ENCODE measurements at regions not wholly inside any gene's neighbourhood (a gene's known extent, or its start where the extent isn't known, plus 50 kb on each side); places are given as distances from the start of the nearest gene placed in this dataset.
"Not testable (repeated sequence)": the region's sequence is repeated elsewhere in the genome, so short reads cannot be mapped to it uniquely, and the experiment has no call there.

GRCh38 chr5:57675236-57675635, 192.6 kb upstream of the ACTBL2 start:
- intact Hi-C loops (cut with DNase I) = no loop called here
- DNase-seq = no peak

GRCh38 chr5:57671371-57671770, 188.8 kb upstream of the ACTBL2 start:
- intact Hi-C loops (cut with DNase I) = no loop called here
- no peak for DNase-seq

DNA sequence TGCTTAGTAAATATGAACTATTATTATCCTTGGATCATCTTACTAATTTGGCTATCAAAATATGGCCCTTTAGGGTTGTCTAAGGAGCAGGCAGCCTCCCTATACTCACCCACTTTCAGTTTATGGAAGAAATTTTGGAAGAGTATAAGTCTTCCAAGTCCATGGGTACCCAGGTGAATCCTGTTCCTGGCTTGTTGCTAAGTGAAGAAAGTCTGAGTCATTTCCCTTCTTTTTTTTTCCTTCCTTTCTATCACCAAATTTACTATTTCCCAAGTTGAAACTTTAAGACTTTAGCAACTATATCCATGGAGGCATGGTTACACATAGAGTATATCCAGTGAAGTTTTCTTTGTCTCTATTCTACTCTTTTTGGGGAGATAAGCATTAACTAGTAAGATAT, 184.0 kb upstream of the ACTBL2 start:
- intact Hi-C loops (cut with DNase I) = no loop called here
- peak in 1 of 42 donors; percentile 7 for DNase-seq

DNA sequence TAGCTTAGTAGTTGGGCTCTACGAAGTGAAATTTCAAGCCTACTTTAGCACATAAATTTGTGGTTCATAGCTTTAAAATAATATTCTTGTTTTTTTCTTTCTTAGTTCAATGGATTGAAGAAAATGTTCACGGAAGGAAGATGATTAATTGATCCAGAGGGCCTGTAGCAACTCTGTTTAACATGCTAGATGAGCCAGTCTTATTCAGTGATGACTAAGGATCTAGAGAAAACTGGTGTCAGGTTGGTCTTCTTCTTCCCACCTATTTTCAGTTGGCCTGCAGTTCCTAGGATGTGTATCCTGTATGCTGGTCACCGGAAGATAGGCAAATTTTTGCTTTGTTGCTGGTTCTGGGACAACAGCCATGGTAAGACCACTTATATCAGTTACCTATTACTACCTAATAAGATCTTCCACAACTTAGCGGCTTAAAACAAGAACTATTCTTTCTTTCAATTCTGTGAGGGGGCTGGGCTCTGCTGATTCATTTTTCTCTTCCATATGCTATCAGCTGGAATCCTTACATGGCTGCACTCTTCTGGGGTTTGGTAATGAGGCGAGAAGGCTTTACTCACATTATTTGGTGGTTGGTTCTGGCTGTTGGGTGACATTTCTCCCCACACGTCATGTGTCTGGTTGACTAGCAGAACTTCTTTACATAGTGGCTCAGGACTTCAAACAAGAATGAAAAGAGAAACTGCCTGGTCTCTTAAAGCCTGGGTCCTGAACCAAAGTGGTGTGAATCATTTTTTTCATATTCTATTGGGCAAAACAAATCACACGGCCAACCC, 182.7 kb upstream of the ACTBL2 start:
- intact Hi-C loops (cut with DNase I) = no loop called here
- no peak for DNase-seq

DNA sequence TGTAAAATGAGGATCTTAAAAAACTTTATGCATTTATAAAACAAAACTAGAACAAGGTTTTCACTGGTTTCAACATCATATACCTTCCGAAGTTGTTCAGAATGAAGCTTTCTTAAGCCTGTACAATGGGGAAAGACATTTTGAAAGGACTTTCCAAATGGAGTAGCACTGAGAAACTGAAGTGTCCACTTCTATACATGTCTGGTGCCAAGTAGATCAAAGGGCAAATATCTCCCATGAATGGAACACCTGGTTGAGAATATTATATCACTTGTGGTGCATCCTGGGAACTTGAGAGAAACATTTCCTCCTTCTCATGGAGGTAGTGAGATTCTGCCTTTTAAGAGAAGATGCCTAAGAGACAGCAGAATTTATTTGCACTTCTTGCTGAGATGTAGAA, 182.1 kb upstream of the ACTBL2 start:
- no peak for DNase-seq
- intact Hi-C loops (cut with DNase I) = no loop called here

GRCh38 chr5:57663466-57663865, 180.9 kb upstream of the ACTBL2 start:
- intact Hi-C loops (cut with DNase I) = no loop called here
- no peak for DNase-seq

DNA sequence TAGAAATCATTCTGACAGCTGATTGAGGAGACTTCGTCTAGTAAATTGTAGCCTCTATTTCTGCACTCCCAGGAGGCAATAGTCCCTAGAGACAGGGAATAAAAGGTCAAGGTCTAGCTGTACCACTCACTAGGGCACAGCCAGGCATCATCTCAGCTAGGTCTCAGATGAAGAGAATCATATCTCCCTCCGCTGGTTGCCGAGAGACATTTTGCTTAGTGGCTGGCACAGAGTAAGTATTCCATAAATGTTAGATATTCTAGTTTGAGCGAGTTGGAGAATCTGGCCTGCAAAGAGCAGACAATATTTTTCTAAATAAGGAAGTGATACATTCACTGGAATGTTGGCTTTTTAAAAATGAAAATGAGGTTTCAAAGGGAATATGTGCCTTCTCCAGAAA, 180.4 kb upstream of the ACTBL2 start:
- DNase-seq = no peak
- intact Hi-C loops (cut with DNase I) = no loop called here

DNA sequence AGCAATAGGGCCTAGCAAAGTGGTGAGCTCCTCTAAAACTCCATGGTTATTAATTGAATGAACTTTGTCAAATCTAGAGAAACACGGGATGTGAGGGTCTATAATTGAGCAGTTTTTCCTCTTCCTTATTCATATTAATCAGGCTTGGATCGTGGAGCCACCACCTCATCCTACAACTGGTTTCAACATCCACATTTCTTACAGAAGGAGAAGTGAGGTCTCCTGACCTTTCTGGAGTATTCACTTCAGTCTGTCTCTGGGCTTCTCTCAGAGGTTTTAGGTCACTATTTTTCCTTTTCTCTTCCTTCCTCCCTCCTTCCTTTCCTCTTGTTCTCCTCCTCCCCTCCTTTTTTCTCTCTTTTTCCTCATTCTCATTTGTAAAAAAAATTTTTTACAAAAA, 177.3 kb upstream of the ACTBL2 start:
- DNase-seq = no peak
- intact Hi-C loops (cut with DNase I) = no loop called here

DNA sequence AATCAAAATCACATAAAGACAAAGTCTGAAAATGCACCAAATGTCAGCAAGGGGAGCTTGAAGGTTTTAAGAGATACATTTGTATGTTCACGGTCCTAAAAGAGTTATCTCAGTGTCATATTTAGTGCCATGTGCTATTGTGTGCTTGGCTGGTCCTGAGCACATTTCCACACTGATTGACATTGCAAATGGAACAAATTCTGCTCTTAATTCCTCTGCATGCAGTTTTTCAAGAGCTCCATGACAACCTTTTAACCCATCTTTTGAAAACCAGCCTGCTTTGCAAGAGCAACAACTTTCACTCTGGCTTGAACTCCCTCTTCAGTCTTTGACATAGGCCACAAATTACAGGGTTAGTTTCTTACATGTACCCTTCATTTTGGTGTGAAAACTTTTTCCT, 175.4 kb upstream of the ACTBL2 start:
- DNase-seq = peak in 1 of 42 donors; percentile 4
- intact Hi-C loops (cut with DNase I) = no loop called here

DNA sequence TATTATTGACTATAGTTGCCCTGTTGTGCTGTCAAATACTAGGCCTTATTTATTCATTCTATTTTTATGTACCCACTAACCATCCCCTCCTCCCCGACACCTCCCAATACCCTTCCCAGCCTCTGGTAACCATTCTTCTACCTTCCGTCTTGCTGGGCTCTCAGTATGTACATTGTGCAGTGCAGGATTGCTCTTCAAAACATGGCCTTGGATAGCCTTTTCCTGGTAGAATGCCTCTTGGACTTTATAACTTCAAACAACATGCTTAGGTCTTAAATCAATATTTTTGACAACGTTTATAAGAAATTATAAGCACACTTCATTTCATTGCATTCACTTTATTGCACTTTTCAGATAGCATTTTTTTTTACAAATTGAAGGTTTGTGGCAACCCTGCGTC, 172.6 kb upstream of the ACTBL2 start:
- intact Hi-C loops (cut with DNase I) = no loop called here
- no peak for DNase-seq

DNA sequence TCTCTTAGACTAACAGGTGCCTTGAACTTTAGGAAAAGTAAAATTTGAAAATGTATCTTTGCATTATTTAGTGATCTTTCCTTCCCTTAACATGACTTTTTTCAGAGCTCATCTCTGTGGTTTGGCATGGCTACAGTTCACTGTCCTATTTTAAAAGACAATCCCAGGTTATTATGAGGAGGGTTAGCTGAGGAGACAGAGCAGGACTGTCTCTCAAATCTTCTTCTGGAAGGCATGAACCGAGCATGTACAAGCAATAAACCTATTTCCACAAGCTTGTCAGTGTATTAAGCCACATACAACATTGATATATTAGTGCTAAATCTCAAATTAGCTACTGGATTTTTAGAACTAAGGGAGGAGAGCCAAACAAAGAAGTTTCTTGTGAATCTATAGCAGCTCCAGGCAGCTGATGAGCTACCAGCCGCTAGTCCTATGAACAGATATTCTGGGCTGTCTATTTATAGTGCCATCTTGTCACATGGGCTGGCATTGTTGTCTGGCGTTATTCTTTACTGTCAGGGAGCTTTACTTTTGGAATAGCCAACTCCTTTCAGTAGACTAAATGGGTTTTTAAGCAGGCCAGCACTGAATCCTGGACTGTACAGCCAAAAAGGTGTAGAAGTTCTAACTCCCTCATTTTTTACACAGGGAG, 171.2 kb upstream of the ACTBL2 start:
- intact Hi-C loops (cut with DNase I) = no loop called here
- DNase-seq = peak in 30 of 42 donors; percentile 5 to 79 (median 44)

GRCh38 chr5:57651127-57651526, 168.5 kb upstream of the ACTBL2 start:
- DNase-seq = no peak
- intact Hi-C loops (cut with DNase I) = no loop called here

DNA sequence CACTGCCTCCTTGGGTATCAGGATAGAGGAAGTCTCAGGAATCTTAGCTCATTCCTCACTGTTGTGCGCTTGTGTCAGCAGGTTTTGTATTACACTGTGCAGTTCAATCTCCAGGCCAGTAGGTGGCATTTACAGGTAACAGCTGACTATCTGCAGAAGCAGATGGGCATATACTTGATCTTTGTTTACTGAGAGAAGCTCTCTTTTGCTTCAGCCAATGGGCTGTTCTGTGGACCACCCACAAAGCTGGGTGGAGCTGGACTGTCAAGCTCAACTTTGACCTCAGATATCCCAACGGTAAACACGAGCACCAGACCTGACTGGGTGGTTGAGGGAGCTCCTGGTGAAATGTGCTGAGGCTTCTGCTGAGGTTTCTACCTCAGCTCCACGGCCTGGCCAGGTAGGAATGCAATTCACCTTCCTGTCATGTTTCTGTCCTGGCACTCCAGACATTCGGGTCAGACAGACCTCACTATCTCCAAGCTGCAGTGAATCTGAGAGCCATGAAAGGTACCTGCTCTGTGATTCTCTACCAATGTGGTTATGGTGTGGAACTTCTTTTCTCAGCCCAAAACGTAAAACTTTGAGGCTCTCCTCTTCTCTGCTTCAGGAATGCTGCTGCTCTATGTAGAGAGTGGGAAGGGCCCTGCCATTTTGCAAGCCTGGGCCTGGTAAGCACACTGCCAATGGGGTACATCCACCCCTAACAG, 167.9 kb upstream of the ACTBL2 start:
- intact Hi-C loops (cut with DNase I) = no loop called here
- DNase-seq = peak in 10 of 42 donors; percentile 9 to 56 (median 20)

- no peak for DNase-seq
- intact Hi-C loops (cut with DNase I) = no loop called here
These were observed 160.1 kb upstream of the ACTBL2 start for GRCh38 chr5:57642698-57643097.

DNA sequence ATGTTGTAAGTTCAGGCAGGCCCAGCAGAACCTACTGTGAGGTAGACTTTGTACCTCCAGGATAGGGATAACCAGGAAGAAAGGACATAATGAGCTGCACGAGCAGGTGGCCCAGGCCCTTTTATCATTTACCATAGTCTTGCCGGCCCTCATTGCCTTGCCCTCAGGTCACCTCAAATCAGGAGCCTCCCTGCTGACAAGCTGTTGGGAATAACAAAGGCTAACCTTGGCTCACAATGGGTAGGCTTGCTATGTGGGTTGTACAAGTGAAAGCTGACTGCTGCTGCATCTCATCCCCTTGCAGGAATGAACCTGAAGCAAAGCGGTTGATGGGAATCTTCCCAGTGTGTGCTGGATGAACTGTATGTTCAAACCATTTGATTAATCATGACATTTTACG, 159.5 kb upstream of the ACTBL2 start:
- DNase-seq = no peak
- intact Hi-C loops (cut with DNase I) = no loop called here

DNA sequence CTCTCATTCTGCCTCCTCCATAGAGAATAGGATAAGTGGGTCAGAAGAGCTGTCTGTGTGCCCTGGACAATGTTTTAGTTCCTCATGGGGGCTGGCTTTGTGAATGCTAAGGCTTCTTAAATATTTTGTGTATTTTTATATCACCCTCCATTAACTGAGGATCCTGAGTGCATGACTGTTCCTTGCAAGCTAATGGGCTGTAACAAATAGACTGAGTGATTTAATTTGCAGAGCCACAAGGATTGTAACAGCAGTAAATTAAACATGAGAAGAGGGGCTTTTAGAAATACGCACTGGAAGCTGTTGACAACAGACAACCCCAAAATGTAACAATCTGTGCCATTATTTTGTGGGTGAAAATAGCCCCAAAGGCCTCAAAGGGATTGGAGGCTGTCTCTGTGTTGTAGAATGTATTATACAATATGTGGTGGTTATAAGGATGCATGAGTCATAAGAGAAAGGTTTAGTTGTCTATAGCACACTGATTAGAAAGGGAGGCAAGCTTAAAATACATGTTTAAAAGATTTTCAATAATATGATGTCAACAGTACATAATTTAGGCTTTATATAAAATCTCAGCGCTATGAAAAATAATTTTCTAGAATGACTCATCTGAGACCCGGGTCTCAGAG, 152.7 kb upstream of the ACTBL2 start:
- DNase-seq = no peak
- intact Hi-C loops (cut with DNase I) = no loop called here

DNA sequence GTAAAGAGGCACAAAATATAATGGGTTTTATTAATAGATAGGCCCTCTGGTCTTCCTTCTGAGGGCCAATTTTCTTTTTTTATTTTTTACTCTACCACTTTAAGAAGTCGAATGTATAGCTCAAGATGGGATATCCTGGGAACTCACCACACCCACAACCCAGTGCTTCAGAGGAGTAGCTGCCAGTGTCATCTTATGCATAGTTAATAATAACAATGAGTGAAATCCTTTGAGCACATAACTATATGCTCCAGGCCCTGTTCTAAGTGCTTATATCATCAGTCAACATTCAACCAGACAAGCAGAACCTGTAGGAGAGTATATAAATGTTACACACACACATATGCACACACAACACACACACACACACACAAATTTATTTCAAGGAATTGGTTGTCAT, 150.3 kb upstream of the ACTBL2 start:
- DNase-seq = no peak
- intact Hi-C loops (cut with DNase I) = no loop called here

- intact Hi-C loops (cut with DNase I); DNase-seq: not testable (repeated sequence)
These were observed 148.5 kb upstream of the ACTBL2 start for GRCh38 chr5:57631139-57631538.

GRCh38 chr5:57627661-57628060, 145.1 kb upstream of the ACTBL2 start:
- intact Hi-C loops (cut with DNase I) = no loop called here
- no peak for DNase-seq

DNA sequence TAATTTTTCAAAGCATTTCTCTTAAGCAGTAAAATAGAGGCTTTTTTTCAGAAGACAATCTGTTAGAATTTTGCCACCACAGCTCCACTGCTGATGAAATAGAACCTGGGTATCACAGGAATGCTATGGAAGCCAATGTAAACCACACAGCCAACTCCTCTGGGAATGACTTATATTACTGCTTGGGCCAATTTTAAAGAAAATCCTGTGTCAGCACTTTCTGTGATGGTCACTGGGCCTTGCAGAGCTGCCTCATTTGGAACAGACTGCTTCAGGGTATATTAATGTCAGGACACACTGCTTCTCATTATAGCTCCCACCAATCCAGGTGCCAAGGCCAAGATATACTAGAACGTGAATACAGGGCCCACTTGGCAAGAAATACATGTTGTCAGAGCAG, 144.1 kb upstream of the ACTBL2 start:
- DNase-seq = no peak
- intact Hi-C loops (cut with DNase I) = no loop called here

Data from head of caudate nucleus (tissue), 42 donors.